ENCODE measurements at regions not wholly inside any gene's neighbourhood (a gene's known extent, or its start where the extent isn't known, plus 50 kb on each side); places are given as distances from the start of the nearest gene placed in this dataset.

DNA sequence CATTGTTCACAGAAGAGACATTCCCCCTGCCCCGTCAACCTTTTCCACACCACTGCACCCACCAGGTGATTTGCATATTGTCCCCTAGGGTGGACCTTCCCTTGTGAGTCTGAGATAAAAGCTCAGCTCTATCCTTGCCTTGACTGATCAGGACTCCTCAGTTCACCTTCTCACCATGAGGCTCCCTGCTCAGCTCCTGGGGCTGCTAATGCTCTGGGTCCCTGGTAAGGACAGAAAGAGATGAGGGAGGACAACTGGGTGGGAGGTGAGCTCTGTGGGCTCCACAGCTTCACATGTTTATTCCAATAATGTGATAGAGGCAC lies 1160.1 kb downstream of the RPIA start:
- TF ChIP-seq, protein P1, sequence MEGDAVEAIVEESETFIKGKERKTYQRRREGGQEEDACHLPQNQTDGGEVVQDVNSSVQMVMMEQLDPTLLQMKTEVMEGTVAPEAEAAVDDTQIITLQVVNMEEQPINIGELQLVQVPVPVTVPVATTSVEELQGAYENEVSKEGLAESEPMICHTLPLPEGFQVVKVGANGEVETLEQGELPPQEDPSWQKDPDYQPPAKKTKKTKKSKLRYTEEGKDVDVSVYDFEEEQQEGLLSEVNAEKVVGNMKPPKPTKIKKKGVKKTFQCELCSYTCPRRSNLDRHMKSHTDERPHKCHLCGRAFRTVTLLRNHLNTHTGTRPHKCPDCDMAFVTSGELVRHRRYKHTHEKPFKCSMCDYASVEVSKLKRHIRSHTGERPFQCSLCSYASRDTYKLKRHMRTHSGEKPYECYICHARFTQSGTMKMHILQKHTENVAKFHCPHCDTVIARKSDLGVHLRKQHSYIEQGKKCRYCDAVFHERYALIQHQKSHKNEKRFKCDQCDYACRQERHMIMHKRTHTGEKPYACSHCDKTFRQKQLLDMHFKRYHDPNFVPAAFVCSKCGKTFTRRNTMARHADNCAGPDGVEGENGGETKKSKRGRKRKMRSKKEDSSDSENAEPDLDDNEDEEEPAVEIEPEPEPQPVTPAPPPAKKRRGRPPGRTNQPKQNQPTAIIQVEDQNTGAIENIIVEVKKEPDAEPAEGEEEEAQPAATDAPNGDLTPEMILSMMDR (IDR thresholded peaks at IDR 0.05) = no peak
- TF ChIP-seq POLR2A (IDR thresholded peaks at IDR 0.05) = no peak
- no peak for TF ChIP-seq POLR2AphosphoS5 (IDR thresholded peaks at IDR 0.05; ENCODE audit: insufficient read depth in 1 of 2, low read depth in 1 of 2)

All from vagina (tissue), 2 donors.